ENCODE measurements at regions not wholly inside any gene's neighbourhood (a gene's known extent, or its start where the extent isn't known, plus 50 kb on each side); places are given as distances from the start of the nearest gene placed in this dataset.

GRCh38 chr10:108791794-108792474, 1131.4 kb downstream of the XPNPEP1 start:
- Histone ChIP-seq H4K20me1 (ENCODE audit: insufficient read depth, low read length, poor library complexity, severe bottlenecking) (no peaks in the 10 kb centered on the region), H3K9ac (ENCODE audit: low read depth, low read length, poor library complexity, severe bottlenecking) (no peak overlapping the region), H3K9me3 (ENCODE audit: insufficient read depth, low read depth, low read length) (no peaks in the 10 kb centered on the region), H3K27me3 (ENCODE audit: insufficient read depth, low read length, poor library complexity, severe bottlenecking) (no peaks in the 10 kb centered on the region), H3K79me2 (ENCODE audit: insufficient read depth, low read length) (no peaks in the 10 kb centered on the region), H3K4me3 (ENCODE audit: low read length, poor library complexity, severe bottlenecking) (no peak overlapping the region), H3F3A (ENCODE audit: low read depth) (no peaks in the 10 kb centered on the region), H3K36me3 (ENCODE audit: insufficient read depth, low read length) (no peaks in the 10 kb centered on the region), H3K4me1 (ENCODE audit: insufficient read depth, low read length, poor library complexity, severe bottlenecking) (no peaks in the 10 kb centered on the region), H2AFZ (ENCODE audit: low read length) (no peak overlapping the region), H3K9me2 (replicated peaks; ENCODE audit: low read depth, low read length) (no peaks in the 10 kb centered on the region), H3K4me2 (ENCODE audit: low read depth, low read length, poor library complexity, severe bottlenecking) (no peak overlapping the region)
- no peak for TF ChIP-seq CTCF (conservative IDR thresholded peaks at IDR 0.05; ENCODE audit: low read length)
- TF ChIP-seq EZH2phosphoT487 (IDR thresholded peaks at IDR 0.05; ENCODE audit: borderline replicate concordance) = no peak

- Histone ChIP-seq H3K27me3 (ENCODE audit: insufficient read depth, low read length, poor library complexity, severe bottlenecking) (no peaks in the 10 kb centered on the region), H3K9ac (ENCODE audit: low read depth, low read length, poor library complexity, severe bottlenecking) (no peak overlapping the region), H2AFZ (ENCODE audit: low read length) (no peak overlapping the region), H3K4me1 (ENCODE audit: insufficient read depth, low read length, poor library complexity, severe bottlenecking) (no peaks in the 10 kb centered on the region), H3K9me2 (replicated peaks; ENCODE audit: low read depth, low read length) (no peaks in the 10 kb centered on the region), H4K20me1 (ENCODE audit: insufficient read depth, low read length, poor library complexity, severe bottlenecking) (no peaks in the 10 kb centered on the region), H3K36me3 (ENCODE audit: insufficient read depth, low read length) (no peaks in the 10 kb centered on the region), H3K79me2 (ENCODE audit: insufficient read depth, low read length) (no peaks in the 10 kb centered on the region), H3F3A (ENCODE audit: low read depth) (no peaks in the 10 kb centered on the region), H3K9me3 (ENCODE audit: insufficient read depth, low read depth, low read length) (no peaks in the 10 kb centered on the region), H3K4me3 (ENCODE audit: low read length, poor library complexity, severe bottlenecking) (no peak overlapping the region), H3K4me2 (ENCODE audit: low read depth, low read length, poor library complexity, severe bottlenecking) (no peak overlapping the region)
- TF ChIP-seq CTCF (conservative IDR thresholded peaks at IDR 0.05; ENCODE audit: low read length) = no peak
- TF ChIP-seq EZH2phosphoT487 (IDR thresholded peaks at IDR 0.05; ENCODE audit: borderline replicate concordance) = no peak
Observed at GRCh38 chr10:108791030-108791429, 1132.3 kb downstream of the XPNPEP1 start.

GRCh38 chr10:108789919-108790318, 1133.4 kb downstream of the XPNPEP1 start:
- Histone ChIP-seq H3K79me2 (ENCODE audit: insufficient read depth, low read length) (no peaks in the 10 kb centered on the region), H3K27me3 (ENCODE audit: insufficient read depth, low read length, poor library complexity, severe bottlenecking) (no peaks in the 10 kb centered on the region), H3K4me1 (ENCODE audit: insufficient read depth, low read length, poor library complexity, severe bottlenecking) (no peaks in the 10 kb centered on the region), H3K9me3 (ENCODE audit: insufficient read depth, low read depth, low read length) (no peaks in the 10 kb centered on the region), H2AFZ (ENCODE audit: low read length) (no peak overlapping the region), H4K20me1 (ENCODE audit: insufficient read depth, low read length, poor library complexity, severe bottlenecking) (no peaks in the 10 kb centered on the region), H3F3A (ENCODE audit: low read depth) (no peaks in the 10 kb centered on the region), H3K9ac (ENCODE audit: low read depth, low read length, poor library complexity, severe bottlenecking) (no peak overlapping the region), H3K4me3 (ENCODE audit: low read length, poor library complexity, severe bottlenecking) (no peak overlapping the region), H3K9me2 (replicated peaks; ENCODE audit: low read depth, low read length) (no peaks in the 10 kb centered on the region), H3K4me2 (ENCODE audit: low read depth, low read length, poor library complexity, severe bottlenecking) (no peak overlapping the region), H3K36me3 (ENCODE audit: insufficient read depth, low read length) (no peaks in the 10 kb centered on the region)
- TF ChIP-seq EZH2phosphoT487 (IDR thresholded peaks at IDR 0.05; ENCODE audit: borderline replicate concordance) (no peak), CTCF (conservative IDR thresholded peaks at IDR 0.05; ENCODE audit: low read length) (no peak)

All from Loucy (cell line).